Fibroblast of pulmonary artery (primary cell): ENCODE measurements at regions not wholly inside any gene's neighbourhood (a gene's known extent, or its start where the extent isn't known, plus 50 kb on each side); places are given as distances from the start of the nearest gene placed in this dataset.
A peak's percentile ranks its signal among the peaks of the same experiment; 100 is the strongest.

Experiments
- DNase-seq: peaks from one replicate; pipeline ENCODE4 v3.0.0-alpha.2; 2010; ENCODE audit warnings: low read depth
- H3K4me3 ChIP-seq: replicated peaks from 2 replicates; pipeline ENCODE4 v1.5.1; 2011; ENCODE audit warnings: low read depth, mild to moderate bottlenecking, control low read depth, low read length, moderate library complexity
- TF ChIP-seq, protein P1 (sequence below): IDR thresholded peaks from 2 replicates; pipeline ENCODE4 v1.5.1; 2011; ENCODE audit warnings: mild to moderate bottlenecking, control low read depth, low read length, inconsistent platforms; ENCODE audit errors: missing control alignments

DNA sequence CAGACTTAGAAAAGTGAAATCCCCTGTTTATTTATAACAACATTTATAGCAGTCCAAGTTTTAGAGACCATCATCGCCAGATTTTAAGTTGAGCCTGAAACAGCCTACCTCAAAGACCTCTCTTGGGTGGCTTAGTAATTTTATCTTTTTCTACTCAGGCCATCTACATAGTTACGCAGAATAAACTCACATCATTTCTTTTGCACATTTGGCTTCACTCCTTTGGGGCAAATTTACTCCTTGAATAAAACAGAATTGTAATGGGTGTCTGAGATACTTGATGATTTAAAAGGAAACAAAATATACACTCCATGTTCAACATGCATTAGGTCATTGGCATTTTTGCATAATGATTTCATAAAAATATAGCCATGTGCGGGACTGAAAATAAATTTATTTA is 104.7 kb upstream of the TSPAN8 start:
- H3K4me3 ChIP-seq, result no peak overlapping the region
- no peak for DNase-seq
- TF ChIP-seq, protein P1, sequence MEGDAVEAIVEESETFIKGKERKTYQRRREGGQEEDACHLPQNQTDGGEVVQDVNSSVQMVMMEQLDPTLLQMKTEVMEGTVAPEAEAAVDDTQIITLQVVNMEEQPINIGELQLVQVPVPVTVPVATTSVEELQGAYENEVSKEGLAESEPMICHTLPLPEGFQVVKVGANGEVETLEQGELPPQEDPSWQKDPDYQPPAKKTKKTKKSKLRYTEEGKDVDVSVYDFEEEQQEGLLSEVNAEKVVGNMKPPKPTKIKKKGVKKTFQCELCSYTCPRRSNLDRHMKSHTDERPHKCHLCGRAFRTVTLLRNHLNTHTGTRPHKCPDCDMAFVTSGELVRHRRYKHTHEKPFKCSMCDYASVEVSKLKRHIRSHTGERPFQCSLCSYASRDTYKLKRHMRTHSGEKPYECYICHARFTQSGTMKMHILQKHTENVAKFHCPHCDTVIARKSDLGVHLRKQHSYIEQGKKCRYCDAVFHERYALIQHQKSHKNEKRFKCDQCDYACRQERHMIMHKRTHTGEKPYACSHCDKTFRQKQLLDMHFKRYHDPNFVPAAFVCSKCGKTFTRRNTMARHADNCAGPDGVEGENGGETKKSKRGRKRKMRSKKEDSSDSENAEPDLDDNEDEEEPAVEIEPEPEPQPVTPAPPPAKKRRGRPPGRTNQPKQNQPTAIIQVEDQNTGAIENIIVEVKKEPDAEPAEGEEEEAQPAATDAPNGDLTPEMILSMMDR, result no peak

- TF ChIP-seq, protein P1, result no peak
- no peak overlapping the region for H3K4me3 ChIP-seq
- DNase-seq, result no peak
Observed at GRCh38 chr12:71252473-71252872, 94.7 kb upstream of the TSPAN8 start.

DNA sequence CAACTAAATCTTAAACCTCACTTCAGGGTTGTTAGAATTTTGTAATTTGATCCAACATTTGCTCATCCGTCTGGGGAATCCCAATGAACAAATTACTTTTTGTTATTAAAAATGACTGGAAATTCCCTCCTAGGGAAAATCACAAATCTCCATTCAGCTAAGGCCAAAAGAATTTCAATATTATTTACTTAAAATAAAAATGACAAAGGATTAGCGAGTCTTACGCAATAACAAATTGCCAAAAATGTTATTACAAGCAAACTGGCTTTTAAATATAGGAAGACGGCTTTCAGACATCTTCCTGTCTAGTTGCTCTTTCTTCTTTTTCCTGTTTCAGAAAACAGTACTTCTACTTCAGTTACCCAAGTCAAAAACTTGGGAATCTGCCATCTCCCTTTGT is 92.4 kb upstream of the TSPAN8 start:
- TF ChIP-seq, protein P1, result no peak
- DNase-seq, result no peak
- H3K4me3 ChIP-seq, result no peak overlapping the region

DNA sequence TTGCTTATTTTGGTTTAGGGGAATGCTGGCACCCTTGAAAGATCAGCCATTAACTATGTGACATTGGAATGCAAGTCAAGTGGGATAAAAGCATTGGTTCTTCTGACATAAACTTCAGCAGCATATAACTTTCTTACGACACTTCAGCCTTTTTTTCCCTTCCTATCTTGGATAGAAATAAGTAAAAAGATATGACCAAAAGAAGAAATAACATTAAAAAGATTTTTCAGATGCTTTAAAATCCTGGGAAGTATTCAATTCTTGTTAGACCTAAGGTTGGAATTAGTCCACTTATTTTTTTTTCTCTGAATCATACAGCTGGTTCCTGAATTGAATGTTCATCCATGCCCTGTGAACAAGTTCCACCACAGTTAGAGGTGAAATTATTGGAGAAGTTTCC is 85.6 kb upstream of the TSPAN8 start:
- TF ChIP-seq, protein P1, result no peak

GRCh38 chr12:71242511-71242910 is 84.7 kb upstream of the TSPAN8 start:
- DNase-seq, result peak; percentile 45
- H3K4me3 ChIP-seq, result no peak overlapping the region
- TF ChIP-seq, protein P1, result no peak

More for the DNA sequence above, 85.6 kb upstream of the TSPAN8 start:
- peak; percentile 16 for DNase-seq
- no peak overlapping the region for H3K4me3 ChIP-seq

DNA sequence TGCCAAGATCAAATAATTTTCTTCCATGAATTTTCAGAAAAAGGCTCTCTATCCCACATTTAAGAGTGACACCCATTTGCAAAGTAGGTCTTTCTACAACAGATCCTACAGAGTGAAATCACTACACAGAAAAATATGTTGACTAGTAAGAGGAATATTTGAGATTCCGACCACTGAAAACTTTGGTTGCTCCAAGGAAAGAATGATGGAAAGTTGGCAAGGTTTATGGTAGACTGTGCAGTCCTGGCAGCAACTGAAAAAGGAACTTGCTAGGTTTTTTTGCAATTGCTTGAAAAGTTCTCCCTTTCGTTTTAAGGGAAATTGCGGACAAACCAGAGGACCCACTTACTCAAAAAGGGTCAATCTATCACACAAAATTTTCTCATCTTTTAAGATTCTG is 83.1 kb upstream of the TSPAN8 start:
- H3K4me3 ChIP-seq, result no peak overlapping the region
- DNase-seq, result no peak
- TF ChIP-seq, protein P1, result no peak

GRCh38 chr12:71239731-71240130 is 81.9 kb upstream of the TSPAN8 start:
- H3K4me3 ChIP-seq, result no peak overlapping the region
- TF ChIP-seq, protein P1, result no peak
- no peak for DNase-seq
